Embryonic facial prominence (tissue), 1 donor: ENCODE measurements at regions not wholly inside any gene's neighbourhood (a gene's known extent, or its start where the extent isn't known, plus 50 kb on each side); places are given as distances from the start of the nearest gene placed in this dataset.
"Not testable (repeated sequence)": the region's sequence is repeated elsewhere in the genome, so short reads cannot be mapped to it uniquely, and the experiment has no call there.

Source experiments
- DNase-seq: peaks from one replicate; pipeline ENCODE4 v3.0.0-alpha.2; 2016; ENCODE audit errors: extremely low spot score

GRCh38 chr3:65303431-65303830 lies 615.6 kb upstream of the ADAMTS9 start:
- no peak for DNase-seq

GRCh38 chr3:65291448-65292125 lies 603.8 kb upstream of the ADAMTS9 start:
- DNase-seq: no peak

GRCh38 chr3:65288776-65289175 lies 601.0 kb upstream of the ADAMTS9 start:
- DNase-seq: no peak

GRCh38 chr3:65285956-65286355 lies 598.2 kb upstream of the ADAMTS9 start:
- no peak for DNase-seq

- no peak for DNase-seq
Measured at GRCh38 chr3:65284961-65285360, 597.2 kb upstream of the ADAMTS9 start.

- DNase-seq: no peak
Measured at GRCh38 chr3:65284546-65284945, 596.7 kb upstream of the ADAMTS9 start.

- DNase-seq: no peak
Measured at GRCh38 chr3:65279225-65279782, 591.5 kb upstream of the ADAMTS9 start.

- no peak for DNase-seq
Measured at GRCh38 chr3:65277798-65278197, 590.0 kb upstream of the ADAMTS9 start.

GRCh38 chr3:65276551-65276950 lies 588.8 kb upstream of the ADAMTS9 start:
- DNase-seq: no peak

- no peak for DNase-seq
Measured at GRCh38 chr3:65268426-65268825, 580.6 kb upstream of the ADAMTS9 start.

- DNase-seq: no peak
Measured at GRCh38 chr3:65265942-65266590, 578.3 kb upstream of the ADAMTS9 start.

- no peak for DNase-seq
Measured at GRCh38 chr3:65265511-65265910, 577.7 kb upstream of the ADAMTS9 start.

- no peak for DNase-seq
Measured at GRCh38 chr3:65262548-65262947, 574.7 kb upstream of the ADAMTS9 start.

GRCh38 chr3:65259946-65260345 lies 572.1 kb upstream of the ADAMTS9 start:
- DNase-seq: no peak

- DNase-seq: not testable (repeated sequence)
Measured at GRCh38 chr3:65252914-65253313, 565.1 kb upstream of the ADAMTS9 start.

GRCh38 chr3:65252266-65252665 lies 564.5 kb upstream of the ADAMTS9 start:
- DNase-seq: no peak

GRCh38 chr3:65251375-65251774 lies 563.6 kb upstream of the ADAMTS9 start:
- no peak for DNase-seq

GRCh38 chr3:65246561-65246960 lies 558.8 kb upstream of the ADAMTS9 start:
- DNase-seq: no peak

GRCh38 chr3:65245133-65246063 lies 557.6 kb upstream of the ADAMTS9 start:
- DNase-seq: no peak

GRCh38 chr3:65240366-65240765 lies 552.6 kb upstream of the ADAMTS9 start:
- no peak for DNase-seq

- no peak for DNase-seq
Measured at GRCh38 chr3:65238652-65239051, 550.9 kb upstream of the ADAMTS9 start.

- no peak for DNase-seq
Measured at GRCh38 chr3:65234499-65234898, 546.7 kb upstream of the ADAMTS9 start.
